Natural killer cell (primary cell): ENCODE measurements at regions not wholly inside any gene's neighbourhood (a gene's known extent, or its start where the extent isn't known, plus 50 kb on each side); places are given as distances from the start of the nearest gene placed in this dataset.

ENCODE experiments used
- ATAC-seq, 3 donors: fragments of 150-1000 bp in 2 of 3; fragments of 200-7000 bp in 1 of 3; cut with Tn5 transposase; 1 replicate in 1 of 3; 2 replicates in 2 of 3; pipeline ENCODE4 v1.10.0; 2021; ENCODE audit warnings: mild to moderate bottlenecking in 2 of 3, moderate library complexity in 2 of 3
- DNase-seq, 2 donors: peaks; one replicate each; pipeline versions ENCODE4 v3.0.0 to v3.0.0-alpha.2; 2013 to 2021; ENCODE audit warnings: mixed read lengths in 1 of 2
- H3K27ac ChIP-seq: one replicate; pipeline ENCODE4 v1.5.1; 2013; ENCODE audit warnings: mild to moderate bottlenecking, low read length
- H3K27me3 ChIP-seq: one replicate; pipeline ENCODE4 v1.6.1; 2013; ENCODE audit warnings: low read length; ENCODE audit not compliant: control insufficient read depth, insufficient read depth
- H3K36me3 ChIP-seq: one replicate; pipeline ENCODE4 v1.6.1; 2013; ENCODE audit warnings: low read length; ENCODE audit not compliant: control insufficient read depth, insufficient read depth
- H3K4me1 ChIP-seq: one replicate; pipeline ENCODE4 v1.6.1; 2013; ENCODE audit warnings: low read length; ENCODE audit not compliant: control insufficient read depth, insufficient read depth
- H3K4me3 ChIP-seq: one replicate; pipeline ENCODE4 v1.5.1; 2013; ENCODE audit warnings: low read length
- H3K9me3 ChIP-seq: one replicate; pipeline ENCODE4 v1.6.1; 2013; ENCODE audit warnings: low read length; ENCODE audit not compliant: control insufficient read depth, insufficient read depth
- H3K27ac Mint-ChIP-seq, 2 donors: one replicate each; pipeline ENCODE4 v1.8.0; 2022; ENCODE audit warnings: mild to moderate bottlenecking in 2 of 2, mixed read lengths in 2 of 2, moderate library complexity in 1 of 2
- H3K27me3 Mint-ChIP-seq, 2 donors: one replicate each; pipeline ENCODE4 v1.8.0; 2022; ENCODE audit warnings: low read depth in 2 of 2, mixed read lengths in 2 of 2
- H3K36me3 Mint-ChIP-seq: one replicate; pipeline ENCODE4 v1.8.0; 2022; ENCODE audit warnings: mixed read lengths
- H3K4me1 Mint-ChIP-seq, 2 donors: one replicate each; pipeline ENCODE4 v1.8.0; 2022; ENCODE audit warnings: mixed read lengths in 2 of 2
- H3K4me3 Mint-ChIP-seq: one replicate; pipeline ENCODE4 v1.8.0; 2022; ENCODE audit warnings: mild to moderate bottlenecking, moderate library complexity, mixed read lengths
- H3K9me3 Mint-ChIP-seq, 2 donors: one replicate each; pipeline ENCODE4 v1.8.0; 2022; ENCODE audit warnings: mixed read lengths in 2 of 2
- CTCF ChIP-seq: fragments of 200-600 bp; IDR thresholded peaks from one replicate; pipeline ENCODE4 v1.8.0; 2022; ENCODE audit warnings: antibody characterized with exemption
- WGBS: methylation state at CpG from one replicate; pipeline ENCODE4 v1.1.7; 2013; ENCODE audit warnings: missing lambda C conversion rate; ENCODE audit not compliant: insufficient coverage; 5-methylcytosine and 5-hydroxymethylcytosine counted together
- intact Hi-C: fragments of 100-400 bp; cut with micrococcal nuclease; formaldehyde crosslinking; loops from one replicate; pipeline ENCODE4 v1.14.2; 2022

- Mint-ChIP-seq H3K9me3 (no peaks in the 10 kb centered on the region), H3K4me1 (no peaks in the 10 kb centered on the region), H3K4me3 (no peak overlapping the region), H3K27me3 (peaks cover under 1 to 3% of the 10 kb centered on the region in 2 donors), H3K36me3 (no peaks in the 10 kb centered on the region), H3K27ac (no peak overlapping the region)
- Histone ChIP-seq H3K27me3 (no peaks in the 10 kb centered on the region), H3K4me1 (no peaks in the 10 kb centered on the region), H3K27ac (no peak overlapping the region), H3K9me3 (no peaks in the 10 kb centered on the region), H3K36me3 (no peaks in the 10 kb centered on the region), H3K4me3 (no peak overlapping the region)
- ATAC-seq (no peak), DNase-seq (no peak)
- WGBS = 83% methylated on average over 6 of the region's 7 CpGs
- intact Hi-C loops = no loop called here
- TF ChIP-seq CTCF = no peak
Measured at GRCh38 chr20:18986146-18986830, 172.7 kb downstream of the SCP2D1 start.

- Histone ChIP-seq H3K27me3 (no peaks in the 10 kb centered on the region), H3K36me3 (no peaks in the 10 kb centered on the region), H3K9me3 (no peaks in the 10 kb centered on the region), H3K27ac (no peak overlapping the region), H3K4me1 (no peaks in the 10 kb centered on the region), H3K4me3 (no peak overlapping the region)
- peaks cover 0 to 3% of the 10 kb centered on the region in 2 donors for H3K27me3 Mint-ChIP-seq
- intact Hi-C loops = no loop called here
- no peak overlapping the region for H3K27ac Mint-ChIP-seq
- DNase-seq (no peak), ATAC-seq (no peak)
- H3K36me3 Mint-ChIP-seq = no peaks in the 10 kb centered on the region
- no peaks in the 10 kb centered on the region for H3K4me1 Mint-ChIP-seq
- no peak overlapping the region for H3K4me3 Mint-ChIP-seq
- no peak for TF ChIP-seq CTCF
- 94% methylated on average over 9 of the region's 9 CpGs for WGBS
- no peaks in the 10 kb centered on the region for H3K9me3 Mint-ChIP-seq
Measured at GRCh38 chr20:18986895-18987580, 173.5 kb downstream of the SCP2D1 start.

GRCh38 chr20:18987781-18988360, 174.3 kb downstream of the SCP2D1 start:
- no peak overlapping the region for H3K4me3 Mint-ChIP-seq
- no peak overlapping the region for H3K27ac ChIP-seq
- no peaks in the 10 kb centered on the region for H3K4me1 ChIP-seq
- DNase-seq = no peak
- WGBS = 92% methylated on average over 5 of the region's 5 CpGs
- H3K36me3 Mint-ChIP-seq = no peaks in the 10 kb centered on the region
- peaks cover 0 to 3% of the 10 kb centered on the region in 2 donors for H3K27me3 Mint-ChIP-seq
- H3K36me3 ChIP-seq = no peaks in the 10 kb centered on the region
- no peaks in the 10 kb centered on the region for H3K4me1 Mint-ChIP-seq
- H3K27me3 ChIP-seq = no peaks in the 10 kb centered on the region
- no peak overlapping the region for H3K27ac Mint-ChIP-seq
- no peaks in the 10 kb centered on the region for H3K9me3 ChIP-seq
- no peak for ATAC-seq
- intact Hi-C loops = no loop called here
- no peak for TF ChIP-seq CTCF
- no peak overlapping the region for H3K4me3 ChIP-seq
- no peaks in the 10 kb centered on the region for H3K9me3 Mint-ChIP-seq
